ENCODE measurements at regions not wholly inside any gene's neighbourhood (a gene's known extent, or its start where the extent isn't known, plus 50 kb on each side); places are given as distances from the start of the nearest gene placed in this dataset.

DNA sequence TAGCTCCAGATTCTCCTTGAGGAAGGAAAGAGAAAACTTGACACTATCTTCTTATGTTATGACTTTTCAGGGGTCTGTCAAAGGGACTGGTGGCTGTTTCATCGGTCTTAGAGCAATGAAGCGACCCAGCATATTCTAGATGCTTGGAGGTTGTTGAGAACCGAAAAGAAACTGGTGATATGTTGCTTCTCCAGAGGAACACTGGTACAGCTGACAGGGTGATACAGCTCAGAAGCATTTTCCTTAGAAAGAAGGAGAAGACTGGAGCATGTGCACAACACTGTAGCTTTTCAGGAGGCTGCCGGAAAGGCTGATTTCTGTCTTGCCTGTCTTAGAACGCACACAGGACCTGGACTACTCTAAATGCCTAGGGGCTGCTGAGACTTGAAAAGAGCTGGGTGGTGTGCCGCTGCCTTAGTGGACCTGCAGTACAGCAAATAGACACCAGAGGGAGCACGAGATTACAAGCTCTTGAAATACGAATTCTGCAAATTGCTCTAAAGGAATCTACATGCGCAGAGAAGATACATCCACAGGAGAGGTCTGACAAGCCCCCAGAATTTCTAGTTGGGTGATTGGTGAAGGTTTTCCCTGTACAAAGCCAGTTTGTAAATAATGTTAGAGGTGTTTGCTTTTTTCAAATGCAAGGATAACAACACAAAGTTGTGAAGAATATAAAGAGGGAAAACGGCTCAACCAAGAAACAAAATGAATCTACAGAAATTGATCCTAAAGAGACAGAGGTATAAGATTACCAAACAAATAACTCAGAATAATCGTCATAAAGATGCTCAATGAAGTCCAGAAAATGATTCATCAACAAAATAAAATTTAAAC lies 223.1 kb upstream of the DMD start:
- no peak overlapping the region for H3K27ac ChIP-seq (ENCODE audit: low read length)
- DNase-seq (peak in 1 of 2 donors; percentile 14), ATAC-seq (peak in 1 of 3 donors; percentile 44)
- H3K4me1 ChIP-seq (ENCODE audit: control insufficient read depth, insufficient read depth, low read length): no peaks in the 10 kb centered on the region
- Mint-ChIP-seq H3K9me3 (peaks cover 0 to 17% of the 10 kb centered on the region in 2 donors), H3K27ac (no peak overlapping the region), H3K4me1 (no peaks in the 10 kb centered on the region), H3K36me3 (no peaks in the 10 kb centered on the region), H3K27me3 (ENCODE audit: low read depth in 2 of 2) (no peaks in the 10 kb centered on the region), H3K4me3 (no peak overlapping the region)
- TF ChIP-seq, protein P1, sequence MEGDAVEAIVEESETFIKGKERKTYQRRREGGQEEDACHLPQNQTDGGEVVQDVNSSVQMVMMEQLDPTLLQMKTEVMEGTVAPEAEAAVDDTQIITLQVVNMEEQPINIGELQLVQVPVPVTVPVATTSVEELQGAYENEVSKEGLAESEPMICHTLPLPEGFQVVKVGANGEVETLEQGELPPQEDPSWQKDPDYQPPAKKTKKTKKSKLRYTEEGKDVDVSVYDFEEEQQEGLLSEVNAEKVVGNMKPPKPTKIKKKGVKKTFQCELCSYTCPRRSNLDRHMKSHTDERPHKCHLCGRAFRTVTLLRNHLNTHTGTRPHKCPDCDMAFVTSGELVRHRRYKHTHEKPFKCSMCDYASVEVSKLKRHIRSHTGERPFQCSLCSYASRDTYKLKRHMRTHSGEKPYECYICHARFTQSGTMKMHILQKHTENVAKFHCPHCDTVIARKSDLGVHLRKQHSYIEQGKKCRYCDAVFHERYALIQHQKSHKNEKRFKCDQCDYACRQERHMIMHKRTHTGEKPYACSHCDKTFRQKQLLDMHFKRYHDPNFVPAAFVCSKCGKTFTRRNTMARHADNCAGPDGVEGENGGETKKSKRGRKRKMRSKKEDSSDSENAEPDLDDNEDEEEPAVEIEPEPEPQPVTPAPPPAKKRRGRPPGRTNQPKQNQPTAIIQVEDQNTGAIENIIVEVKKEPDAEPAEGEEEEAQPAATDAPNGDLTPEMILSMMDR (IDR thresholded peaks at IDR 0.05): no peak
- no peak overlapping the region for H3K4me3 ChIP-seq (ENCODE audit: low read length)
- 43% methylated on average over 9 of the region's 11 CpGs for WGBS (ENCODE audit: insufficient coverage)
- no peaks in the 10 kb centered on the region for H3K27me3 ChIP-seq (ENCODE audit: control insufficient read depth, insufficient read depth, low read length)
- H3K9me3 ChIP-seq (ENCODE audit: control insufficient read depth, insufficient read depth, low read length): no peaks in the 10 kb centered on the region
- no peaks in the 10 kb centered on the region for H3K36me3 ChIP-seq (ENCODE audit: control insufficient read depth, insufficient read depth, low read length)
- intact Hi-C loops (cut with micrococcal nuclease): no loop called here

DNA sequence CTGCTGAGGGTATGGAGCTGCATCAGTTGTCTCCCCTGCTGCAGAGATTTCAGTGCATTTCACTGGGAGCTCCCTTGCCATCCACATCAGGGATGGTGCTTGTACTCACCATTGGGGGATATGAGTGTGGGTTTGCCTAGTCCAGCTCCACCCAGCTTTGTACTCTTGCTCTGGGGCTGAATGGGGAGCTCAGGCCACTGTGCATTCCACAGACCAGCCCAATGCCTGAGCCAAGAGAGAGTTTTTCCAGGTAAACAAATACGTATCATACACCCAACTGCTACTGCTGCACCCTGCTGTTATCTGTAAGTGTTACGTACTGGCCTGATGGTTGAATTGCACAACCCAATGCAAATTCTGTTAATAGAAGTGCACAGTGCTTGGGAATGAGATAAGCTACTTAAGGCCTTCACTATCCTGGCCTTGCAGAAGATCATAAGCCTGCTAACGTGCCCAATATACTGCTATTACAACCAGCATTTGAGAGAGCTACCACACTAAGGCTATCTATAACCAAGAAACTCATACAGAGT lies 205.0 kb upstream of the DMD start:
- 79% methylated on average over 3 of the region's 3 CpGs for WGBS (ENCODE audit: insufficient coverage)
- no peak for ATAC-seq
- H3K36me3 Mint-ChIP-seq: no peaks in the 10 kb centered on the region
- no peak overlapping the region for H3K27ac ChIP-seq (ENCODE audit: low read length)
- no peak overlapping the region for H3K4me3 ChIP-seq (ENCODE audit: low read length)
- H3K27me3 ChIP-seq (ENCODE audit: control insufficient read depth, insufficient read depth, low read length): no peaks in the 10 kb centered on the region
- no peaks in the 10 kb centered on the region for H3K36me3 ChIP-seq (ENCODE audit: control insufficient read depth, insufficient read depth, low read length)
- H3K9me3 ChIP-seq (ENCODE audit: control insufficient read depth, insufficient read depth, low read length): no peaks in the 10 kb centered on the region
- H3K4me1 Mint-ChIP-seq: no peaks in the 10 kb centered on the region
- no peaks in the 10 kb centered on the region for H3K27me3 Mint-ChIP-seq (ENCODE audit: low read depth in 2 of 2)
- no peak overlapping the region for H3K27ac Mint-ChIP-seq
- H3K4me3 Mint-ChIP-seq: no peak overlapping the region
- no peak for DNase-seq
- peaks cover 2 to 14% of the 10 kb centered on the region in 2 donors for H3K9me3 Mint-ChIP-seq
- H3K4me1 ChIP-seq (ENCODE audit: control insufficient read depth, insufficient read depth, low read length): no peaks in the 10 kb centered on the region
- TF ChIP-seq, protein P1 (IDR thresholded peaks at IDR 0.05): no peak
- intact Hi-C loops (cut with micrococcal nuclease): no loop called here

DNA sequence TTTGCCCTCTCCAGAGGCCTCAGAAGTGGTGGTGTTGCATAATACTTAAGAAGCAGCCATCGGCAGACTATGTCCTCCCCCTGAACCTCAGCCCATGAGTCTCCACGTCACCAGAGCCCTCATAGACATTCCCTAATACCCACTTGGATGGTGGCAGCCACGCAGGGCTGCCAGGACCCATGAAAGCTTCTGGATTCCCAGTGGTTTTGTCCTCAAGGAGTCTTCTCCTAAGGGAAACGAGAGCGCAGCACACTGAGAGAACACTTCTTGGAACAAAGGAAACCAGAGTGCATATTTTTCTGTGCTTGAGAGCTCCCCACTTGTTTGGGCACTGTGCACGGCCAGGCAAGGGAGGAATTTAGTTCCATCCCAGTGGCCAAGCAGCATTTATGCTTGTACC lies 204.1 kb upstream of the DMD start:
- Mint-ChIP-seq H3K27ac (no peak overlapping the region), H3K36me3 (no peaks in the 10 kb centered on the region), H3K4me1 (no peaks in the 10 kb centered on the region), H3K9me3 (peaks cover 2 to 14% of the 10 kb centered on the region in 2 donors), H3K27me3 (ENCODE audit: low read depth in 2 of 2) (no peaks in the 10 kb centered on the region), H3K4me3 (no peak overlapping the region)
- intact Hi-C loops (cut with micrococcal nuclease): no loop called here
- no peaks in the 10 kb centered on the region for H3K4me1 ChIP-seq (ENCODE audit: control insufficient read depth, insufficient read depth, low read length)
- DNase-seq (no peak), ATAC-seq (no peak)
- no peak overlapping the region for H3K27ac ChIP-seq (ENCODE audit: low read length)
- TF ChIP-seq, protein P1 (IDR thresholded peaks at IDR 0.05): no peak
- H3K36me3 ChIP-seq (ENCODE audit: control insufficient read depth, insufficient read depth, low read length): no peaks in the 10 kb centered on the region
- no peak overlapping the region for H3K4me3 ChIP-seq (ENCODE audit: low read length)
- no peaks in the 10 kb centered on the region for H3K9me3 ChIP-seq (ENCODE audit: control insufficient read depth, insufficient read depth, low read length)
- 77% methylated on average over 6 of the region's 6 CpGs for WGBS (ENCODE audit: insufficient coverage)
- no peaks in the 10 kb centered on the region for H3K27me3 ChIP-seq (ENCODE audit: control insufficient read depth, insufficient read depth, low read length)
